GM21619 (cell line): ENCODE measurements at regions not wholly inside any gene's neighbourhood (a gene's known extent, or its start where the extent isn't known, plus 50 kb on each side); places are given as distances from the start of the nearest gene placed in this dataset.

Source experiments
- ATAC-seq: cut with Tn5 transposase; IDR thresholded peaks from one replicate; pipeline ENCODE4 v1.9.1; 2021; ENCODE audit not compliant: unreplicated experiment

- ATAC-seq: no peak
These were observed 119.0 kb upstream of the SNTG2 start for GRCh38 chr2:831622-832021.

- ATAC-seq: no peak
These were observed 119.5 kb upstream of the SNTG2 start for GRCh38 chr2:831225-831536.

- ATAC-seq: no peak
These were observed 120.0 kb upstream of the SNTG2 start for GRCh38 chr2:830419-831224.

- ATAC-seq: no peak
These were observed 121.6 kb upstream of the SNTG2 start for GRCh38 chr2:829047-829446.

- no peak for ATAC-seq
These were observed 125.7 kb upstream of the SNTG2 start for GRCh38 chr2:824954-825353.

GRCh38 chr2:824524-824923, 126.1 kb upstream of the SNTG2 start:
- ATAC-seq: no peak

GRCh38 chr2:821546-821945, 129.1 kb upstream of the SNTG2 start:
- ATAC-seq: no peak

- no peak for ATAC-seq
These were observed 131.0 kb upstream of the SNTG2 start for GRCh38 chr2:819601-820000.

GRCh38 chr2:819121-819520, 131.5 kb upstream of the SNTG2 start:
- ATAC-seq: no peak

- ATAC-seq: no peak
These were observed 133.2 kb upstream of the SNTG2 start for GRCh38 chr2:817336-818015.

GRCh38 chr2:816278-816677, 134.4 kb upstream of the SNTG2 start:
- no peak for ATAC-seq

GRCh38 chr2:810397-810796, 133.2 kb upstream of the TMEM18 start:
- ATAC-seq: no peak

- ATAC-seq: no peak
These were observed 130.1 kb upstream of the TMEM18 start for GRCh38 chr2:807300-807699.

- no peak for ATAC-seq
These were observed 128.5 kb upstream of the TMEM18 start for GRCh38 chr2:805664-806063.

- ATAC-seq: no peak
These were observed 120.8 kb upstream of the TMEM18 start for GRCh38 chr2:797993-798392.

- no peak for ATAC-seq
These were observed 120.3 kb upstream of the TMEM18 start for GRCh38 chr2:797556-797955.

GRCh38 chr2:796141-796985, 119.2 kb upstream of the TMEM18 start:
- ATAC-seq: no peak

GRCh38 chr2:795531-796041, 118.4 kb upstream of the TMEM18 start:
- ATAC-seq: no peak

GRCh38 chr2:794554-795241, 117.5 kb upstream of the TMEM18 start:
- ATAC-seq: no peak

GRCh38 chr2:793236-793635, 116.0 kb upstream of the TMEM18 start:
- no peak for ATAC-seq

GRCh38 chr2:792687-793086, 115.5 kb upstream of the TMEM18 start:
- no peak for ATAC-seq
